NCI-H345 (cell line): ENCODE measurements at regions not wholly inside any gene's neighbourhood (a gene's known extent, or its start where the extent isn't known, plus 50 kb on each side); places are given as distances from the start of the nearest gene placed in this dataset.

Experiments used
- DNase-seq: peaks from one replicate; lab custom pipeline; 2025; lab: John Stamatoyannopoulos, UW

DNA sequence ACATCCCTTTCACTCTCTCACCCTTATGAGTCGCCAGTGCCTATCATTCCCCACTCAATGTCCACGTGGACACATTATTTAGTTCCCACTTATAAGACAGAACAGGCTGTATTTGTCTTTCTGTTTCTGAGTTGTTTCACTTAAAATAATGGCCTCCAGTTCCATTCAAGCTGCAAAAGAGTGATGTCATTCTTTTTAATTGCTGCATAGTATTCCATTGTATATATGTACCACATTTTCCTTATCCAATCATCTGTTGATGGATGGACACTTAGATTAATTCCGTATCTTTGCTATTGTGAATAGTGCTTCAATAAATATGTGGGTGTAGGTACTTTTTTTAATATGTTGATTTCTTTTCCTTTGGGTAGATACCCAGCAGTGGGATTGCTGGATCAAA lies 79.1 kb downstream of the ZNF365 start:
- no peak for DNase-seq

DNA sequence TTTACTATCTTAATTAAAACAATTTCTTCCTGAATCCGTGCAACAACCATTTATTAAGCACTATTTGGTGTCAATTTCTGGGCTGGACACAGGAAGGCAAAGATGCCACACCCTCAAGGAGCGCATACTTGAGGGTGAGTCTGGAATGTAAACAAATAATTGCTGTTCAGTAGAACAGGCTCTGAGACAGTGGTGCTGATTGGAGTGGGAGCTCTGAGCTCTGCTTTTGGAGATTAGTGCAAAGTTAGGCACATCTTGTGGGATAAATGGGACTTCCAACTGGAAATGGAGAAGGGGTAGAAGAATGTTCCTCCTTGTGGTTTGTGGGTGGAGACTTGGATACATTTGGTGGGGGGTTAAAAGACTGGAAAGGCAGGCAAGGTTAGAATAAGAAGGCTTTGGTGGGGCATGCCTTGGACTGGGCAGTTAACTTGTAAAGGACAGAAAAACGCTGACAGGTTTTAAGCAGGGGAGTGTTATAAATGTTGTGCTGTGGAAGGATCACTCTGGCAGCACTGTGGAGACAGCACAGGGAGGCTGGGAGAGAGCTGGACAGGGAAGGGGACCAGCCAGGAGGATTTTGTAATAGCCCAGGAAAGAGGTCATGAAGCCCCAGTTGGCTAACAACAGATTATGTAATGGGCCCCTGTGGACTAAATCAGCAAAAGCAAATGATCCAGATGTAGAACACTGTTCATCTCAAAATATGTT lies 80.7 kb downstream of the ZNF365 start:
- no peak for DNase-seq

DNA sequence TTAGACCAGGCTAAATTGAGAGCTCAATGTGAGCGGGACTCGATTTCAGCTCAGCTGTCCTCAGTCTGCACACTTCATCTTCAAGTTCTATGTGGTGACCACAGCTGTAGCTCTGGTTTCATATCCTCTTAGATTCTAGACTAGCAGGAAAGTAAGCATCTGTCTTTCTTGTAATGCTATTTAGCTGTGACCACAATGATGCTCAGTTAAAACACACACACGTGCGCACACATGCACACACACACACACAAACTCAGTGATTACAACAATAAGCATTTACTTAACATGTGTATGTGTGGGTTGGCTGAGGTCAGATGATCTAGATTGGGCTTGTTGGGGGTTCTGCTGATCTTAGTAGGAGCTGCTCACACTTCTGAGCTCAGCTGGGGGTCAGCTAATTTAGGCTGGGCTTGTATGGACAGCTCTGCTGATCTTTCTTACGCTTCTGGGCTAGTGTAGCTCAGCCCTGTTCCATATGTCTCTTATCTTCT lies 82.5 kb downstream of the ZNF365 start:
- no peak for DNase-seq

DNA sequence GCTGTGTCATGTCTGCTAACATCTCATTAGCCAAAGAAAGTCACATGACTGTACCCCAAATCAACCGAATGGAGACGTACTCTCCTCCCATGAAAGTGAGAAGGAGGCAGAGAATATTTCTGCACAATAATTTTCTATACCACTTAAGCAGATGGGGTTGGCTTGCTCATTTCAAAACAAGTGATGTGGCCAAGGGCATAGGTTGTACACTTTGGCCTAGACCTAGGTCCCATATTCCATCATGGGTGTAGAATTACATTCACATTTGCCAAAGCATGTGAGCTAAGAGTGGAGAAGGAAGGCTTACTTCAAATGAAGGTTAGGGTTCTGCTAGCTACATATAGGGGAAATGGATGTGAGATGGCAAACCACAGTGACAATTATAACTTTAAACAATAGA lies 83.0 kb downstream of the ZNF365 start:
- DNase-seq, result no peak

DNA sequence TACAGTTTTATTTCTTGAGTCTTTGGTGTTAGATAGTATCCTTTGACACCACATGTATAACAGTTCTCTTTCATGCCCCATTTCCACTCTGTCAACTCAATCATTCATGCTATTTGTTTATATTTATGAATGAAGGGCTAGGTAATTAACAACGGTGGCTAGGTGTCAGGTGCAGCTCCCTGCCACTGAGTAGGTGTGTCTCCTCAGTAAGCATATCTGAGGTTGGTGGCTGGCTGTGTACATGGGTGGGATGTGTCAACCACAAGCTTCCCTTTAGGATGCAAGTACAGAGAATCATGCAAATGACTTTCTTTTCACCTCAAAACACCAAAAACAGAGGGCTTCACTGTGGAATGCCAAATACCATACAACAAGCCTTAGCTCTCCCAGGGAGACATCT lies 83.4 kb downstream of the ZNF365 start:
- DNase-seq, result no peak

DNA sequence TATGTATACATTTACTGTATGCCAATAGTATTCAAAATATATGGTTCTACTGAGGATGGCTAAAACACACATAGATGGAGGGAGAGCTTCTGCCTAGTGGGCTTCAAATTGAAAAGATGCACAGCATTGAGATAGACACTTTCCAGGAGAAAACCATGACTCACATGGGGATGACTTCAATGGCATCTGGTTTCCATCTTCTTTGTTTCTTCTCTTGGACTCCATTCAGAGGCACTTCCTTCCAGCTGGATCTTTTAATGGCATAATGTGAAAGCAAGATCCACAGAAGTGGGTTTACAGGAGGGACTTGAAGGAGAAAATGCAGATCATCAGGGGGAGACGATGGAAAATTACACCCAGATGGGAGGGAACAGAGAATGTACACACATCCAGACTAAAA lies 84.9 kb downstream of the ZNF365 start:
- no peak for DNase-seq

DNA sequence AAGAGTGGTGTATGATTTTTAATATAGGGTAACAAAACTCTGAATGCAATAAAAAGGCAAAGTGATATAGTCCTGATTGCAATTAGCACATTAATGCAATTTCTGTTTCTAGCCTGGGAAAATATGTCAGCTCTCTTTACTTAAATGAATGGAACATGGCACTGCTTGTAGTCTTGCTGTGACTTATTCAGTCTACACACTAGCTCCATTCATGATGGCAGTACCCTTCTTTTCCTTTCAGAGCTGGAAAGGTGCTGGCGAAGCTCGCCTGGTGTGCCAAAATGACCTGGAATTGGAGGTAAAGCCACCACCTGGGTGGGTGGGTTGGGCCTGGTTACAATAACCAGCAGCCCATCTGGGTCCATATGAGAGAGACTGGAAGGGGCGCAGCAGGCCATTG lies 85.3 kb downstream of the ZNF365 start:
- no peak for DNase-seq

DNA sequence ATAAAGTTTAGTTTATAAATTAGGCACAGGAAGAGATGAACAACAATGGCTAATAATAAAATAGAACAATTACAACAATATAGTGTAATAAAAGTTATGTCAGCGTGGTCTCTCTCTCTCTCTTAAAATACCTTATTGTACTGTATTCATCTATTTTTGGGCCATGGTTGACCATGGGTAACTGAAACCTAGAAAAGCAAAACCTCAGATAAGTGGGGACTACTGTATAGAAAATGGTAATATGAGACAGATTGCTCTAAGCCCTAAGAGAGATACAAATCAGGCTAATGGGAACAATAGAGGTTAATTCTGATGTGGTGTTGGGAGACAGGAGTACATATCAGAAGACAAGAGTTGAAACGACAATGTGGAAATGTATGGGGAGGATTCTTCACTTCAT lies 86.2 kb downstream of the ZNF365 start:
- no peak for DNase-seq

DNA sequence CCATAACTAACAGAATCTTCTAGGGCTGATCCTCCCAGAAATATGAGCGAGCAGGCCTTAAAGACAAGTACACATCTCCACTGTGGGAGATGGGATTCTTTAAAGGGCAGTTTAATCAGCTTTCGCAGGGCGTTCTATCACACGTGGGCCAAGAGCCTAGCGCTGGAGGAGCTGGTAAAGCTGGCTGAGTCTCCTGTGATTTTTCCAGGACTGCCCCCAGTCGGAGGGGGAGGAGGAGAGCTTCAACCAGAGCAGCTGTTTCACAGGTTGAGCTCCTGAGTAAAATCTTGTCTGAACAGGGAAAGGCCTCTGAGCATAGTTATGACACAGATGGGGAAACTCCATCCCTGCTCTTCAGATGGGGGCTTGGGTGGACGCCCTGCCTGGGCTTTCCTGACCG lies 87.0 kb downstream of the ZNF365 start:
- DNase-seq, result no peak

DNA sequence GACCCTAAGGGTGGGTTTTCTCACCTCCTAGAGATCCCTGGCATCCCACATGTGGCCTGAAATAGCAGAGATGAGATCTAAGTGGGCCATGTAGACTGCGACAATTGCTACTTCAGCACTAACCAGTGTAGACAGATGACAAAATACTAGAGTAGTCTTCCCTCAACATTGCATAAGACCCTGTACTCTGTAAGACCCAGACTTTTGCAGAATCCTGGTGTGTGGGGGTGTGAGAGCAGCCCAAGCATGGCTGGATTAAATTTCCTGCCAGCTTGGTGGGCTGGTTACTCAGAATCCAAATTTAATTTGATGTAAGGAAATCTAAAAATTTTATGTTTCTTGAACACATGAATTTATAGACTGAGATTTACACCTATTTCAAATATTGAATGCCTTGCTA lies 88.3 kb downstream of the ZNF365 start:
- DNase-seq, result no peak

DNA sequence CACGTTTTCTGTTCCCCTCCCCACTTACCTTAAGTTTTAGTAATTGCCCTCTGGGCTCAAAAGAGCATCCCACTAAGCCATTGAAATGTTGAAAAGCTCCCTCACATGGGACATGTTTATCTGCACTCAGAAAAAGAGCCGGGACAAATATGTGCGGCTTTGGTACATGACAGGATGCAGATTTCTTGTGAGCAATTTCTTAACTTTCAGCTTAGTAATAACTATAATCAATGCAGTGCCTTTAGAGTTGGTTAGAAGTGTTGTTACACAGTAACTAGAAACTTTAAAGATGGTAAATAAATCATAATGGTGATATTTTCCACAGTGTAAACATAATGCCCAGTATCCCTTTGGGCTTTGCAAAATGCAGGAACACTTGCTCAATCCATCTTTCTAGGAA lies 89.2 kb downstream of the ZNF365 start:
- no peak for DNase-seq

DNA sequence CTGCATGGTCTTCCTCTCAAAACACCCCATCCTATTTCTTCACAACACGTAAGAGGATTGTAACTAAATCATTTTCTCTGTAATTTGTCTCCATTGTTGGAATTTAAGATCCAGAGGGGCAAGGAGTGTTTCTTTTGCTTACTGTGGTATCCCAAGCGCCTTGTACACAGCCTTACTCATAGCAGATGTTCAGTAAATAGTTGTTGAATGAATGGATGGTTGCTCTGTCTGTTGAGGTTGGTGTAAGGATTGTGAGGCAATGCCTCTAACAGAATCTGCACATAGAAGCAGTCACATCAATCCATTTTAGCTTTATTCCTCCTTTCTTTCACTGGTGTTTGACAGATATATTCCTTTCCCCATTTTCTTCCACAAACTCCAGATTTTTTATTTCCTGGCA lies 90.1 kb downstream of the ZNF365 start:
- DNase-seq, result no peak

DNA sequence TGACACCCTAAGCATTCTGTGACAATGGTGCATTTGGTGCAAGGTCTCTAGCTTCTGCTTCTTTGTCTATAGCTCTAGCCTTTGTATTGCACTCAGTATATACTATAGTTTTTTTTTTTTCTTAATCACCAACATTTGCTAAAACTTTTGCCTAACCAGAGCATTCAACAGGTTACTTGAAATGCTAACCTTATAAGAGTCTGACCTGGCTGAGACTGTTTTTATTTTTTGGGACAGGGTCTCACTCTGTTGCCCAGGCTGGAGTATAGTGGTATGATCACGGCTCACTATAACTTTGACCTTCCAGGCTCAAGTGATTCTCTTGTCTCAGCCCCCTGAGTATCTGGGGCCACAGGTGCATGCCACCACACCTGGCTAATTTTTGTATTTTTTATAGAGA lies 92.4 kb downstream of the ZNF365 start:
- DNase-seq, result no peak

DNA sequence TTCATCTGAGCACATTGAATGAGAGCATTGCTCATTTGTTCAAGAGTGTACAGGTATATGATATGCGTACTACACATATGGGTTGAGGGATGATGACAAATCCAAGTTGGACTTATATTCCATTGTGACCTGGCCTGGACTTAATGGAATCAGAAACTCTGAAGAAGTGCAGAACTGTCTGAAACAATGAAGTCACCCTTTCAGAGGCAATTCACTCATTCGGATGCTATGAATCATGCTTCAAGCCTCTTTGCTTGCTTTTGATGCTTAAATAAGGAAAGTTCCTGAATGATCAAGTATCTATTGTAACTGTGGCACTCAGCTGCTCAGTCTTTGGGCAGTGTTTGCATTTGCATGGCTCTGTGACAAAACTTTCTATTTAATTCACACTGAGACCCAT lies 93.4 kb downstream of the ZNF365 start:
- no peak for DNase-seq

DNA sequence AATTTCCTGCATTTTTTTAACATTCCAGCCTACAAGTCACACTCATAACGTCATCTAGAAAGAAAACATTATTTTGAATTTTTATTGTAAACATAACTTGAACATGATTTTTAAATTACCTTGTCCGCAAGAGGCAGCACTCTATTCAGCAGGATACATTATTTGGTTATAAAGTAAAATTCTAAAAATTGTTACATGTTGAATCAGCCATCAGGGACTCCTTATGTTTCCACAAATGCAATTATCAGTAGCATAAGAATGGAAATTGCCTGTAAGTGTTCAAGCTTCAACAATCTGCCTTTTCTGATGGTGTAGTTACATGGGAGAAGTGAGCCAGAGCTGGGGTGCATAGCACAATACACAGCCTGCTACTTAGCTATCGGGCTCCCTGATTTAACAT lies 97.5 kb downstream of the ZNF365 start:
- DNase-seq, result no peak

DNA sequence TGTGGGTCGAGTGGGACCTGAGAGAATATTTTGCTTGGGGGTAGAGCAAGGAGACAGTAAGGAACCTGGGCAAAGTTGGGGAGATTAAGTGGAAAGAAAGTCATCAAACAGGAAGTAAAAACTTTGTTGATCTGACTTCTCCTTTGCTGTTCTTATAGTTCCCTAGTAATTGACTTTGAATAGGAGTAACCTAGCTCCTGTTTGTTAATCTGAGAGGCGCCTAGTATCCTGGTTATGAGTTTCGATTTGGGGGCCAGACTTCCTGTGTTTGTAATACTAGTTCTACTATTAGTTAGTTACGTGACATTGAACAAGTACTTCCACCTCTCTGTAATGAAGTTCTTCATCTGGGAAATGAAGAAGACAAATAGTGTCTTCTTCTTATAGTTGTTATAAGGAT lies 99.1 kb downstream of the ZNF365 start:
- no peak for DNase-seq

DNA sequence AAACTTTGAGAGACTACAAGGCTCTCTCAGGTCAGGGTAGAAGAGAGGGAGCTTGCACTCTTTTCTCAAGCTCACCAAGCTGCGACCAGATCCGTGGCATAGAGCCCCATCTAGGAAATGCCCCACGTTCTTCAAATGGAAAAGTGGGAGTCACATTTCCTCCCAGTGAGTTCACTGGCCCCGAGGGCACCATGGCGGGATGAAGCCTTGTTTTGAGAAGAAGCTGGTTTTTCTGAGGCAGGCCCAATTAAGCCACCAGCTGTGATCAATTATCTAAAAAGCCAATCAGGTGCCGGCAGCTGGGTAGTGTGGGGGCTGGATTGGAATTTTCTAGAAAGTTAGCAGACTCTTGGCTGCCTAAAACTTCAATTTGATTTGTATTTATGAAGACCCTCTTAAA lies 101.4 kb downstream of the ZNF365 start:
- DNase-seq, result no peak

DNA sequence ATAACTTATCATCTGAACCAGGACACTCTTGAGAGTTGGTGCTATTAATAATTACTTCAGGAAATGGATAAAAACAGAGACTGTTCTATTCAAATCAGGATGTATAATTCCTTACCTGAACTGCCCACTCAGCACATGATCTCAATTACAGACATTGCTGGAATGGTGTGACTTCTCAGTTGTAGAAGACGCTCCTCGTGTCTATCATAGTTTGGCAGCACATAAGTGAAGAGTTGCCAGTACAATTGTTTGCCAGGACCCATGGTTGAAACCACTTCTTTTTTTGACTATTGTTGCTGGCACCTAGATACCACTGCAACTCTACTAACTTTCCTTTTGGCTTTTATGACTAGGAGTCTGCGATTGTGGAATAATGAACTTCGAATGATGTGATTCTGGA lies 105.4 kb downstream of the ZNF365 start:
- no peak for DNase-seq

DNA sequence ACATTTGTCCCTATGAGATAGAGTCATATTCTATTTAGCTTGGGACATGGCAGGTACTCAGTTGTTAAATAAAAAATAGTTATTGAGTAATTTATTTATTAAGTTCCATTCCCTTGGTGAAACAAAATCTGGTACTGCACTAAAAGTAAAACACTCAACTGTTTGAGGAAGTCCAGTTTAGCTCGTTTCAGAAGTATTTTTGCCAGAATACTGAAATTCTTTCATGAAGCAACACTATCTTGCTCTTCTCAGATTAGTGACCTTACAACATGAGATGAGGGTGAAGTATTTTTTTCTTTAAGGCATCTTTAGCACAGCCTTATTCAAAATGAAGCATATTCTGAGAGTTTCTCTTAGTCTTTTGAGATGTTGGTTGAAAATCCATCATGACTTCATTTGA lies 106.0 kb downstream of the ZNF365 start:
- DNase-seq, result no peak

DNA sequence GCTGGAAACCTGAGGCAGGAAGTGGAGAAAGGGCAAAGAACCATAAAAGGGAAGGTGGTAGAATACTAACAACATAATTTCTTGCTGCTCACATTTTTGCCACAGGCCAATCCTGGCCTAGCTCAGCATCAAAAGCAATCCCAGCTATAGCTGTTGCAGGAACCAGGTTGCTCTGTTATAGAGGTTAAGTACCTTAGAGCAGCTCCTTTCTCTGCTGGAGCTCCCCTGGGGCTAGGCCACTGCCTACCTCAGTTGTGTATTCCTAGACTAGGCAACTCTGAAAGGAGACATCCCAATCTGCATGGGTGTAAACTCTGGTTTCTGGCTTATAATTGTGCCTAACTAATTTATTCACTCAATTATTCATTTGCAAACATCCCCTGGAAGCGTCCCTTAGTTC lies 108.4 kb downstream of the ZNF365 start:
- DNase-seq, result no peak

DNA sequence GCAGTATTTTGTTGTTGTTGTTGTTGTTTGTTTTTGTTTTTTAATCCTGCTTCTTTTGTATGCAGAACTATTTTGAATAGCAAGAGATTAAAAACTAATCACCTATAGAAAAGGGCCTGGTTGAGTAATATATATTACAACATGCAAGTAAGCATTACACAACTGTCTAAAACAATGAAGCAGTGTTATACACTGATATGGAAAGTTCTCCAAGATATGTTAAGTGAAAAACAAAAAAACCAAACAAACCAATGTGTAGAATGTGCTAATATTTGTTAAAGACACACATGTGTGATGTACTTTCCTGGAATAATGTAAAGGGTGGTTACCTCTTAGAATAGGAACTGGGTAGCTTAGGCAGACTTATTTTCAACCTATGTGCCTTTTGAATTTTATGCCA lies 117.4 kb downstream of the ZNF365 start:
- DNase-seq, result no peak

DNA sequence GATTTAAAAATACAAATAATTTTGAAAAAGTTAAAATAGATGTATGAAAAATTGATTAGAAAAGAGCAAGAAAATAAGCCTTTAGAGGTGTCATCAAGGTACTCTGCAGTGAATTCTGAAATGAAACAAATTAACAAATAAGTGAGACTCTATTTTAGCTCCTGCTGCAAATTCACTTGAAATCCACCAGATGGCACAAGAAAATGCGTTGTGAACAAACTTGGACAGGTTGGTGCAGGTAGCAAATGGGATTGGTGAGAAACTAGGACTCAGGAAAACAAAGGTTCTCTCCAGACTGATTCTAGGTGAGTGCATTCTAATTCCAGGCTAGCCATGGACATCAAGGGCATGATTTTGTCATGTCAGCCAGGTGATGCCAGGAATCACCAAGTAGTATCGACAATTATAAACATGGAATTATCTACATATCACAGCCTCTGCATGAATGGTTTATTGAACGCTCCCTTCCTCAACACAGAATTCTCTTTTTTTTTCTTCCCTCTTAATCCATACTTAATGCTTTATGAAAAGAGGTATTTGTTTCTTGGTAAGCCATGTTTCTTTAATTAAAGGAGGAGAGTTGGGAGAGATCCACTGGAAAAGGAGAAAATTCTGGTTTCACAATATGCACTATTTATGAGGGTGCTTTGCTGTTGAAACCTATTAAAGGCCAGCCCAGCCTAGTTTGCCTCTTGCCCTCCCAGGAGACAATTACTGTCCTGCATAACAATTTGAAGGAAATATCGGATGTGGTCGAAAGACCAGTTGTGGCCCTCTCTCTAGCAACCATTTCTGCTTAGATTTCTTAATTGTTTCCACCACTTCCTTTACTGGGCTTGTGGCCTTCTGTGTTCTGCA lies 118.1 kb downstream of the ZNF365 start:
- peak; percentile 1 for DNase-seq

DNA sequence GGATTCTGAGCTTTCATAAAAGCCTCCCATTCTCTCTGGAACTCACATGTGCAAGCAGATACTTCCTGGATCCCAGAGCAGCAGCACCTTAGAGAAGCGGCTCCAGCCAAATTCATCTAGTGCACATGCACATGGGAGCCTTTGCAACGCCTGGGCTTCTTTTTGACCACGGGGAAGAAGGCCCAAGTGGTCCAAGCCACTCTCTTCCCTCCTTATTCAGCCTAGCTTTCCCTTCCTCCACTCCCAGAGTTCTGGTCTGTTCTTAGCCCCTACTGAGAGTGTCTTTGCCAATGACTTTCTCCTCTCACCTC lies 118.7 kb downstream of the ZNF365 start:
- DNase-seq, result no peak

DNA sequence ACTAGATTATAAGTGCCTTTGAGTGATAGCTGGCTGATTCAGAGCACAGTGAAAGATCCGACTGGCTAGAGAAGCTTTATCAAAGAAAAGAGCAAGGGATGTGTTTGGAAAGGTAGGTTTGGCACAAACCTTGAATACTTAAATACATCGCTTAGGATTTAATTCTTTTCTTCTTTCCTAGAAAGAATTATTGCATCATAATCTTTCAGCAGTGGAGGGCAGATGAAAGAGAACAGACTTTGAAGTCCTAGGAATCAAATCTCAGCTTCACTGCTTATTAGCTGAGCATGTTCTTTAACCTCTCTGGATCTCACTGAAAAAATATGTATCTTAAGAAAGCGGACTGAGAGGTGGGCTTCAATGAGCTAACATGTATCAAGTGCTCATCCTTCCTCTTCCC lies 122.8 kb downstream of the ZNF365 start:
- no peak for DNase-seq
